ENCODE measurements at regions not wholly inside any gene's neighbourhood (a gene's known extent, or its start where the extent isn't known, plus 50 kb on each side); places are given as distances from the start of the nearest gene placed in this dataset.

DNA sequence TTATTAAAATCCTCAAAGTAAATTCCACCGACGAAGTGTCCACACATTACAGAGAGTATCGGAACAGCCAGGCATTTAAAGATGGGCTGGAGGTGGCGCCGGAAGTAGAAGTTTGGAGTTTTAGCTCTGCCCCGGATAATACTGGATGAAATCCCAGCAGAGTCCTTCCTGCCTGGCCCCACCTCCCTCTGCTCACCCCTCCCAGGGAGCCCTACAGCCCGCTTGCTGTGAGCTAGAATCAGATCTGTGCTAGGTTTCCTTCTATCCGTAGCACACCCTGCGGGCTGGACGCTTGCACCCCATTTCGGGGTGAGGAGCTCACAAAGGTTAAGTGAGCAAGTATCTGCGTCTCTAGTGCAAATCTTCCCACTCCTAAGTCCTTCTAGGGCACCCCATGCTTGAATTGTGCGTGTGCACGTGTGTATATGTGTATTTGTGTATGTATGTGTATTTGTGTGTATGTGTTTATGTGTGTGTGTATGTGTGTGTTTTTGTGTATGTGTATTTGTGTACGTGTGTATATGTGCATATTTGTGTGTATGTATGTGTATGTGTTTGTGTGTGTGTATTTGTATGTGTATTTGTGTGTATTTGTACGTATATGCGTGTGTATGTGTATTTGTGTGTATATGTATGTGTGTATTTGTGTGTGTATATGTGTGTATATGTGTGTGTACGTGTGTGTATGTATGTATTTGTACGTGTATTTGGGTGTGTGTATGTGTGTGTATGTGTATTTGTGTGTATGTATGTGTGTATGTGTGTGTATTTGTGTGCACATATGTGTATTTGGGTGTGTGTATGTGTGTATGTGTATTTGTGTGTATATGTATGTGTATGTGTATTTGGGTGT lies 61.4 kb downstream of the HAPSTR1 start:
- TF ChIP-seq, protein P1, sequence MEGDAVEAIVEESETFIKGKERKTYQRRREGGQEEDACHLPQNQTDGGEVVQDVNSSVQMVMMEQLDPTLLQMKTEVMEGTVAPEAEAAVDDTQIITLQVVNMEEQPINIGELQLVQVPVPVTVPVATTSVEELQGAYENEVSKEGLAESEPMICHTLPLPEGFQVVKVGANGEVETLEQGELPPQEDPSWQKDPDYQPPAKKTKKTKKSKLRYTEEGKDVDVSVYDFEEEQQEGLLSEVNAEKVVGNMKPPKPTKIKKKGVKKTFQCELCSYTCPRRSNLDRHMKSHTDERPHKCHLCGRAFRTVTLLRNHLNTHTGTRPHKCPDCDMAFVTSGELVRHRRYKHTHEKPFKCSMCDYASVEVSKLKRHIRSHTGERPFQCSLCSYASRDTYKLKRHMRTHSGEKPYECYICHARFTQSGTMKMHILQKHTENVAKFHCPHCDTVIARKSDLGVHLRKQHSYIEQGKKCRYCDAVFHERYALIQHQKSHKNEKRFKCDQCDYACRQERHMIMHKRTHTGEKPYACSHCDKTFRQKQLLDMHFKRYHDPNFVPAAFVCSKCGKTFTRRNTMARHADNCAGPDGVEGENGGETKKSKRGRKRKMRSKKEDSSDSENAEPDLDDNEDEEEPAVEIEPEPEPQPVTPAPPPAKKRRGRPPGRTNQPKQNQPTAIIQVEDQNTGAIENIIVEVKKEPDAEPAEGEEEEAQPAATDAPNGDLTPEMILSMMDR (conservative IDR thresholded peaks at IDR 0.05) = no peak
- no peak for TF ChIP-seq ZFX (IDR thresholded peaks at IDR 0.05)

All from C4-2B (cell line).